Esophagus squamous epithelium (tissue), 4 donors: ENCODE measurements at regions not wholly inside any gene's neighbourhood (a gene's known extent, or its start where the extent isn't known, plus 50 kb on each side); places are given as distances from the start of the nearest gene placed in this dataset.

ENCODE experiments used
- POLR2A ChIP-seq, 4 donors: fragments of 450-650 bp; IDR thresholded peaks; one replicate each; pipeline ENCODE4 v1.6.1; 2017; ENCODE audit warnings: antibody characterized with exemption in 4 of 4, mild to moderate bottlenecking in 4 of 4, moderate library complexity in 3 of 4
- TF ChIP-seq, protein P1 (sequence below), 6 experiments: fragments of 450-650 bp in 4 of 6; fragments of 200-600 bp in 2 of 6; sonication (generic) in 2 of 6; IDR thresholded peaks; one replicate each; pipeline ENCODE4 v1.5.1; 2016 to 2019; ENCODE audit warnings: antibody characterized with exemption in 6 of 6, mild to moderate bottlenecking in 4 of 6, moderate library complexity in 4 of 6

DNA sequence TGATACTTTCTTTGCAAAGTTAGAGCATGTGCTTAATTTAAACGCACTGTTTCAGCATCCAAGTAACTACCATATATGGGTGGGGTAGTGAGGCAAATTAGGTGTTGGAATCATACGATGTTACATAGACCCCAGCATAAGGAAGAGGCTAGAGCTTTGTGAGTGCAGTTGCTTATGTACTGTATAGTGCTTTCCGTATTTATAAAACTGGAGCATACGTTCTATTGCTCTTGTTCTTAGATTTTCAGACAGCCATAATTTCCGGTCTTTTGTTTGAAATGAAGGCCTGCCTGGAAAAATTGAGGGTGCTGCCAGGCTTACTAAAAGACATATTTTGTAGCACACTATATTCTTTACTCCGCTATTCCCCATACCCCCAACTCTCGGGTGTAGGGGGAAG lies 335.7 kb downstream of the FOXG1 start:
- TF ChIP-seq, protein P1, sequence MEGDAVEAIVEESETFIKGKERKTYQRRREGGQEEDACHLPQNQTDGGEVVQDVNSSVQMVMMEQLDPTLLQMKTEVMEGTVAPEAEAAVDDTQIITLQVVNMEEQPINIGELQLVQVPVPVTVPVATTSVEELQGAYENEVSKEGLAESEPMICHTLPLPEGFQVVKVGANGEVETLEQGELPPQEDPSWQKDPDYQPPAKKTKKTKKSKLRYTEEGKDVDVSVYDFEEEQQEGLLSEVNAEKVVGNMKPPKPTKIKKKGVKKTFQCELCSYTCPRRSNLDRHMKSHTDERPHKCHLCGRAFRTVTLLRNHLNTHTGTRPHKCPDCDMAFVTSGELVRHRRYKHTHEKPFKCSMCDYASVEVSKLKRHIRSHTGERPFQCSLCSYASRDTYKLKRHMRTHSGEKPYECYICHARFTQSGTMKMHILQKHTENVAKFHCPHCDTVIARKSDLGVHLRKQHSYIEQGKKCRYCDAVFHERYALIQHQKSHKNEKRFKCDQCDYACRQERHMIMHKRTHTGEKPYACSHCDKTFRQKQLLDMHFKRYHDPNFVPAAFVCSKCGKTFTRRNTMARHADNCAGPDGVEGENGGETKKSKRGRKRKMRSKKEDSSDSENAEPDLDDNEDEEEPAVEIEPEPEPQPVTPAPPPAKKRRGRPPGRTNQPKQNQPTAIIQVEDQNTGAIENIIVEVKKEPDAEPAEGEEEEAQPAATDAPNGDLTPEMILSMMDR (IDR thresholded peaks at IDR 0.05), result no peak
- TF ChIP-seq POLR2A (IDR thresholded peaks at IDR 0.05), result no peak
